ES-I3 (cell line): ENCODE measurements at regions not wholly inside any gene's neighbourhood (a gene's known extent, or its start where the extent isn't known, plus 50 kb on each side); places are given as distances from the start of the nearest gene placed in this dataset.

Experiments
- H3K36me3 ChIP-seq: 2 replicates; pipeline ENCODE4 v1.6.1; 2013; ENCODE audit warnings: mild to moderate bottlenecking, low read length, control low read depth, moderate library complexity; ENCODE audit not compliant: insufficient read depth
- H3K4me1 ChIP-seq: 2 replicates; pipeline ENCODE4 v1.6.1; 2013; ENCODE audit warnings: mild to moderate bottlenecking, control low read depth, low read length; ENCODE audit not compliant: insufficient read depth
- H3K9ac ChIP-seq: 2 replicates; pipeline ENCODE4 v1.6.1; 2013; ENCODE audit warnings: low read depth, mild to moderate bottlenecking, low read length, moderate library complexity
- H3K9me3 ChIP-seq: 2 replicates; pipeline ENCODE4 v1.6.1; 2013; ENCODE audit warnings: mild to moderate bottlenecking, low read length, moderate library complexity; ENCODE audit not compliant: control insufficient read depth, insufficient read depth

DNA sequence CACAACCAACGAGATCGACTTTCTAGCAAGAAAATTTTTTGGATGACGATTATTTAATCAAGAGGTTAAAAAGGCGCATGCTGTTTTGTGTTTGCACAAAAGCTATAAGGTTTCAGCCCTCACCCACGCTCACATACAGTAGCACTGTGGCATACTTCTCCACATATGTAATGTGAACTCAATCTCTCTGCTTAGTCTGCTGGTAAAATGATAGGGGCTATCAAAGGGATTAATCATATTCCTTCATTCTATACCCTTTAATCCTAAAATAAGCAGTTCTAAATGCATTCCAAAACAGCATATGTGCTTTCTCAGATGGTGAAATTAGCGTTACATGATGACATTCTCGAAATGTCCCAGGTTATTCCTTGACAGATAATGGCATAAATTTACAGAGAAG lies 196.9 kb upstream of the PRICKLE2 start:
- H3K9me3 ChIP-seq = no peaks in the 10 kb centered on the region
- no peaks in the 10 kb centered on the region for H3K36me3 ChIP-seq
- no peak overlapping the region for H3K9ac ChIP-seq
- peaks cover 3% of the 10 kb centered on the region; the same call in 1 of the 2 replicates for H3K4me1 ChIP-seq

- H3K9ac ChIP-seq = no peak overlapping the region
- no peaks in the 10 kb centered on the region for H3K9me3 ChIP-seq
- no peaks in the 10 kb centered on the region for H3K36me3 ChIP-seq
Observed at GRCh38 chr3:64417816-64418215, 192.6 kb upstream of the PRICKLE2 start.

DNA sequence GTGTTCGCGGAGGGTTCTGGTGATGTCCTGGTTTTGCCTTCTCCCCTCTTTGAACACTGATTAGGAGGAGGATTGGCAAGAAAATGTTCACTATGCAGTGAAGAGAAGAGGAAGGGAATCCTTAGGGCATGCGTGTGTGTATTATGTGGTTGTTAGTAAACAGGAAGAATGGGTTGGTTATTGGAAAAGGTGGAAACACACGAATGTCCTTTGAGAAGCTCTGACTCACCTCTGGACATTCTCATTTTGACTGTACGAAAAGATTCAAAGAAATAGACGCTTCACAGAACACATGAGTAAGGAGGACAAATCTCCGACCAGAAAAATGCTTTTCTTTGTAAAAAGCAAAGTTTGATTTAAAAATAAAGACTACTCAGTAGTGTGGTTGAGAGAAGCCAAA lies 188.8 kb upstream of the PRICKLE2 start:
- H3K9ac ChIP-seq = no peak overlapping the region
- no peaks in the 10 kb centered on the region for H3K36me3 ChIP-seq
- H3K4me1 ChIP-seq = peaks cover 3% of the 10 kb centered on the region; the same call in 1 of the 2 replicates
- no peaks in the 10 kb centered on the region for H3K9me3 ChIP-seq

More at GRCh38 chr3:64417816-64418215, 192.6 kb upstream of the PRICKLE2 start:
- peaks cover 3% of the 10 kb centered on the region; the same call in 1 of the 2 replicates for H3K4me1 ChIP-seq

DNA sequence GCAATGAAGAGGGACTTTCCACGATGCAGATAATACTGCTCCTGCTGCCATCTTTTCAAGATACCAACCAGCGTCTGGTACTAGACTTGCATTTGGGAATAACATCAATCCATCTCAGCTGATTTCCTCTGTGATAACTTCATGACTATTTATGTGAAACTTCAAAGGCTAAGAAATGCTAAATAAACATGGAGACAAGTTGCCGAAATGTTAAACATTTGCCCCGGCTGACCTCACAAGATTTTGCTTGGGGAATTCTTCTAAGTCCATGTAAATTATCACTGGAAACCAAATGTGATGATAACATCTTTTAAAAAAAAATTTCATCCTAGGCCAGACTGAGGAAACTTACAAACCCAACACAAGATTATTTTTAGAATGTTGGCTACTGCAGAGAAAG lies 185.8 kb upstream of the PRICKLE2 start:
- Histone ChIP-seq H3K4me1 (no peaks in the 10 kb centered on the region), H3K36me3 (no peaks in the 10 kb centered on the region), H3K9me3 (no peaks in the 10 kb centered on the region), H3K9ac (no peak overlapping the region)

GRCh38 chr3:64410226-64410625 lies 185.0 kb upstream of the PRICKLE2 start:
- H3K9ac ChIP-seq = no peak overlapping the region
- no peaks in the 10 kb centered on the region for H3K36me3 ChIP-seq
- no peaks in the 10 kb centered on the region for H3K4me1 ChIP-seq
- H3K9me3 ChIP-seq = no peaks in the 10 kb centered on the region

DNA sequence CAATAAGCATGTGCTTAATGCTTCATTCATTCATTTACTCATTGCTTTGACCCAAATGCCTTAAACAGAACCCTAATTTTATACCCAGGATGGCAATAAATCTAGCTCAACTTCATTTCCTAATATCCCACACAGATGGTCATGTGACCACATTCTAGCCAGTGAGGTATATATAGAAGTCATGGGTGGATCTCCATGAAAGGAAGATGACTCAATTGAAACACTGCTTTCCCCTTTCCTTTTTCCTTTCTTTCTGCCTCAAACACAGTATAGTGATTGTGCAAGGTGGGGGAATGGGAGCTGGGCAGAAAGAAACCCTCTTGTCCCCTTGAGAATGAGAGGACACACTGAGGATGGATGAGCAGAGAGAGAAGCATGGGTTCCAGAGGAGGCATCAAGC lies 183.5 kb upstream of the PRICKLE2 start:
- Histone ChIP-seq H3K9ac (no peak overlapping the region), H3K4me1 (no peaks in the 10 kb centered on the region), H3K9me3 (no peaks in the 10 kb centered on the region), H3K36me3 (no peaks in the 10 kb centered on the region)

DNA sequence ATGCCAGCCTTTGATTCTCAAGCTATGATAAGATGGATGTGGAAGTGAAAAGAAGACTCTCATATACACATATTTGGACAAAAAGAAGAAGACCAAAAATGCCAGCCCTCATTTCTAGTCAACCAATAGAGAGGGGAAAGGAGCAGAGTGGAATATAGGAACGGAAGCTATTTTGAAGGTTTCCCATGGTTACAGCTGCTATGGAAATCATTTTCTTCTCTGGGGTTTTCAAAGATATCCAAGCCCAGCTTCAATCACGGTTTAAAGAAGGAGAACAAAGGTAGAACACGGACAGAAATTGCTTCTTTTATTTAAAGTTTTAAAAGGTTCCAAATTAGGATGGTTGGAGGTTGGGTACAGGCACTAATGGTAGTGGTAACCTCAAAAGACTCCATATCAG lies 181.0 kb upstream of the PRICKLE2 start:
- Histone ChIP-seq H3K36me3 (no peaks in the 10 kb centered on the region), H3K9me3 (no peaks in the 10 kb centered on the region), H3K4me1 (no peaks in the 10 kb centered on the region), H3K9ac (no peak overlapping the region)

- H3K9me3 ChIP-seq = no peaks in the 10 kb centered on the region
- H3K9ac ChIP-seq = no peak overlapping the region
- no peaks in the 10 kb centered on the region for H3K36me3 ChIP-seq
- no peaks in the 10 kb centered on the region for H3K4me1 ChIP-seq
Observed at GRCh38 chr3:64405211-64405835, 180.1 kb upstream of the PRICKLE2 start.

DNA sequence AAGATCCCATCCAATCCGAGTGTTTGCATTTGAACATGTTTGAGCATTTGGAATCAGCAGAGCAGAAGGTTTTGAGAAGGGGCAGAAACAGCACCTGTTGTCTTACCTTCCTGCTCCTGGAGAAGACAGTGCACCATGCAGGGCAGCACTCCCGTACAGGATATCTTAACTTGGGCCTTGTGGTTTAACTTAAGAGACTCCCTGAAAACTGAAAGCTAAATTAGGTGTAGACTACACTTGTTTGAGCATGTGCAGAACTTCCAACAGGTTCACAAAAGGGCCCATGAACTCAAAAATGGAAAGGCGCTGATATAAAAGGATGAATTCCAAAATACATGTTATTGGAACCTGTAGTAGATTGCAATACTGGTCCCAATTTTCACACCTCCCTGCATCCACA lies 175.4 kb upstream of the PRICKLE2 start:
- Histone ChIP-seq H3K9ac (no peak overlapping the region), H3K4me1 (peaks cover 5% of the 10 kb centered on the region; the same call in 1 of the 2 replicates), H3K9me3 (no peaks in the 10 kb centered on the region), H3K36me3 (no peaks in the 10 kb centered on the region)

DNA sequence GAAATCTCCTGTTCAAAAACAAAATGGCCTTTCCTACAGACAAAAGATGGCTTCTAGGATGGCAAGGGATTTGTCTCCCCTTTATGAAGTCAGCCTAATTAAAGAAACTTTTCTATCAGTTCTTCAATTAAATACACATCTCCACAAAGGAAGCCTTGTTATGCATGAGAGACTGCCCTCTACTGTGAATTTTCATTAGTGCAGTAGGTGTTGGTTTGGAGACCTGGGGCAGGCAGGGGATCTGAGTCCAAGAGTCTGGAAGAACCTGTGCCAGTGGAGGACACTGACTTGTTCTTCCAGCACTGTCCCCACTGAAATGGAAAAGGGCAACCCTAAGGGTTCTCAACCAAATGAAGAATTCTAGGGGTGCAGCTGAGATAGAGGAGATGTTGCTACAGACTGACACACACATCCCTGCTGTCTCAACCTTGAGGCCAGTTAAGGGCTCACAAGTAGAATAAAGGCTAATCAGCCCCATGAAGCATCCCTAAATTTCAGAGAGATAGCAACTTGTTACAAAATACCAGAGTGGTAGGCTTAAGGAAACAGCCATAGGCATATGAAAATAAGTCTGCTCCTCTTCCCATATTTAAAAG lies 174.0 kb upstream of the PRICKLE2 start:
- H3K9ac ChIP-seq = no peak overlapping the region
- H3K36me3 ChIP-seq = no peaks in the 10 kb centered on the region
- peaks cover 5% of the 10 kb centered on the region; the same call in 1 of the 2 replicates for H3K4me1 ChIP-seq

GRCh38 chr3:64398476-64398875 lies 173.2 kb upstream of the PRICKLE2 start:
- Histone ChIP-seq H3K9me3 (no peaks in the 10 kb centered on the region), H3K9ac (no peak overlapping the region), H3K4me1 (peaks cover 5% of the 10 kb centered on the region; the same call in 1 of the 2 replicates), H3K36me3 (no peaks in the 10 kb centered on the region)

More for the DNA sequence above, 174.0 kb upstream of the PRICKLE2 start:
- H3K9me3 ChIP-seq = no peaks in the 10 kb centered on the region

DNA sequence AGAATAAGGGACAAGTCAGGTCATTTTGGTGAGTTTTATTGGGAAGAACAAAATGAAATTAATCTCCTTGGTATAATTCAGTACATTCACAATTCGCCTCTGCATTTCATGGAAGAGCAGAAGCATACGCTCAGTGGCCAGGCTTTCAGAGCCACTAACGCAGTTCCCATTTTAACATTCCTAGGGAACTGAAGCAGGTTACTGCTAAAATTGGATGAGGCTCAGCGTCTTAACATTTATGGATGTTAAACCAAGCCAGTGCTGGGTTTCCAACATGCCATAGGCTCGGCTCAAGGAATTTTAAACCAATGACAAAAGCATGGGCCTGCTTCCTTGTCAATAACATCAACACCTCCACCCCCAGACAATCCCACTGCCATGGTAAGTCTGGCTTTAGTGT lies 172.7 kb upstream of the PRICKLE2 start:
- Histone ChIP-seq H3K9me3 (no peaks in the 10 kb centered on the region), H3K9ac (no peak overlapping the region), H3K36me3 (no peaks in the 10 kb centered on the region), H3K4me1 (peaks cover 5% of the 10 kb centered on the region; the same call in 1 of the 2 replicates)

DNA sequence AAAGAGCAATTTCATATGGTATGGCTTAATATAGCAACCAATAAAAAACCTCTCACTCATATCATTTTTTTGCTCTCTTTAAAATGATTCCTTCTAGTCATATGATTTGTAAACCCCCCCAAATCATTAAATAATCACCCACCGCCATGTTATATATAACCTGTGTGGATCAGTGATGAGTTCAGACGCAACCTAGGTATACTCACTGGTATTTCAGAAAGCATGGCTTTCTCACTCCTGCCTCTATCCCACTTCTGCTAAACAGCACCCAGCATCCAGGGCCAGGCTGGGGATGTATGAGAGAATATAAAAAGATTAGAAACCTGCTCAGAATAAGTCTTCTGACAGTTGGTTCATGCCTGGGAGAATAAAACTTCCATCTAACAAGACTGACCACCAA lies 172.3 kb upstream of the PRICKLE2 start:
- H3K9ac ChIP-seq = no peak overlapping the region
- H3K9me3 ChIP-seq = no peaks in the 10 kb centered on the region
- H3K4me1 ChIP-seq = peaks cover 5% of the 10 kb centered on the region; the same call in 1 of the 2 replicates
- H3K36me3 ChIP-seq = no peaks in the 10 kb centered on the region

GRCh38 chr3:64395490-64395889 lies 170.2 kb upstream of the PRICKLE2 start:
- Histone ChIP-seq H3K9me3 (no peaks in the 10 kb centered on the region), H3K9ac (no peak overlapping the region), H3K36me3 (no peaks in the 10 kb centered on the region), H3K4me1 (peaks cover 5% of the 10 kb centered on the region; the same call in 1 of the 2 replicates)

DNA sequence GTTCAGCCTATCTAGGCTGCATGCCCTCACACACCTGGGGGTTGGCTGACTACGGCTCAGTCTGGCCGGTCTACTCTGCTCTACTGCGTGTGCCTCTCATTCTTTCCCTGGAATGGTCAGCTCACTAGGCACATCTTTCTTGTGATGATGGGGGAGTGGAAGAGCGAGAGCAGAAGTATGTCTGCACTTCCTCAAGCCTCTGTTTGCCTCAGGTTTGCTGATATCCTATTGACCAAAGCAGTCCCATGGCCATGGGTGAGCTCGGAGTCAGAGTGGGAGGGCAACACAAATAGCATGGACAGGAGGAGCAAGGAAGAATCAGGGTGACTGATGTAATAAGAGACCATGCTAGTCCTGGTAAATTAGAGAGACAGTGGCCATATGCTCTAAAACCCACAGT lies 167.9 kb upstream of the PRICKLE2 start:
- Histone ChIP-seq H3K36me3 (no peaks in the 10 kb centered on the region), H3K9ac (no peak overlapping the region), H3K4me1 (peaks cover 5% of the 10 kb centered on the region; the same call in 1 of the 2 replicates), H3K9me3 (no peaks in the 10 kb centered on the region)
